BE2C (cell line): ENCODE measurements at regions not wholly inside any gene's neighbourhood (a gene's known extent, or its start where the extent isn't known, plus 50 kb on each side); places are given as distances from the start of the nearest gene placed in this dataset.

ENCODE experiments used
- DNase-seq: peaks from one replicate; pipeline ENCODE4 v3.0.0-alpha.2; 2020
- H3K27me3 ChIP-seq: fragments of 250-450 bp; sonication (Bioruptor Pico); 2 replicates; pipeline ENCODE4 v1.5.1; 2020; ENCODE audit warnings: mild to moderate bottlenecking
- H3K36me3 ChIP-seq: fragments of 250-450 bp; sonication (Bioruptor Pico); 2 replicates; pipeline ENCODE4 v1.5.1; 2020; ENCODE audit warnings: mild to moderate bottlenecking
- H3K4me1 ChIP-seq: fragments of 250-450 bp; sonication (Bioruptor Pico); 2 replicates; pipeline ENCODE4 v1.5.1; 2020
- H3K4me3 ChIP-seq: 2 replicates; pipeline ENCODE4 v1.5.1; 2011; ENCODE audit warnings: low read depth, low read length
- H3K9me3 ChIP-seq: fragments of 250-450 bp; sonication (Bioruptor Pico); 2 replicates; pipeline ENCODE4 v1.5.1; 2020
- TF ChIP-seq, protein P1 (sequence below): IDR thresholded peaks from 2 replicates; pipeline ENCODE4 v1.5.1; 2012; ENCODE audit warnings: mild to moderate bottlenecking, low read depth, low read length

DNA sequence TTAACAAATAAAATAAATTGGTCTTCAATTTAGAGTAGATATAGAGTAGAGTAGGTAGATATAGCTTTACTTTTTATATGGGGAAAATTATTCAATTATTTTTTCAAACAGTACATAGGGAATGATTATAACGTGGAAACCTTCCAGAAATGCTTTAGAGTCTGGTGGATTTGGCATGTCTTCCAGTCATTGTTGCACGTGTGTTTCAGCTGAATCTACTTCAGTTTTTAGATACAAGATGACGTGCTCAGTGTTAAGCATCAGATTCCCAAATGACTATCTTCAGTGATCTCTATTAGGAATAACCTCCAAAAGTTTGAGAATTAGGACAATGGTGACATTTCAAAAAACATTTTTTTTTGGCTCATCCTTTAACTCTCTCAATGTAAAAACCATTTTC lies 616.9 kb downstream of the ANKRD50 start:
- Histone ChIP-seq H3K9me3 (no peaks in the 10 kb centered on the region), H3K4me1 (no peaks in the 10 kb centered on the region), H3K4me3 (no peak overlapping the region), H3K27me3 (no peaks in the 10 kb centered on the region), H3K36me3 (no peaks in the 10 kb centered on the region)
- no peak for DNase-seq
- TF ChIP-seq, protein P1, sequence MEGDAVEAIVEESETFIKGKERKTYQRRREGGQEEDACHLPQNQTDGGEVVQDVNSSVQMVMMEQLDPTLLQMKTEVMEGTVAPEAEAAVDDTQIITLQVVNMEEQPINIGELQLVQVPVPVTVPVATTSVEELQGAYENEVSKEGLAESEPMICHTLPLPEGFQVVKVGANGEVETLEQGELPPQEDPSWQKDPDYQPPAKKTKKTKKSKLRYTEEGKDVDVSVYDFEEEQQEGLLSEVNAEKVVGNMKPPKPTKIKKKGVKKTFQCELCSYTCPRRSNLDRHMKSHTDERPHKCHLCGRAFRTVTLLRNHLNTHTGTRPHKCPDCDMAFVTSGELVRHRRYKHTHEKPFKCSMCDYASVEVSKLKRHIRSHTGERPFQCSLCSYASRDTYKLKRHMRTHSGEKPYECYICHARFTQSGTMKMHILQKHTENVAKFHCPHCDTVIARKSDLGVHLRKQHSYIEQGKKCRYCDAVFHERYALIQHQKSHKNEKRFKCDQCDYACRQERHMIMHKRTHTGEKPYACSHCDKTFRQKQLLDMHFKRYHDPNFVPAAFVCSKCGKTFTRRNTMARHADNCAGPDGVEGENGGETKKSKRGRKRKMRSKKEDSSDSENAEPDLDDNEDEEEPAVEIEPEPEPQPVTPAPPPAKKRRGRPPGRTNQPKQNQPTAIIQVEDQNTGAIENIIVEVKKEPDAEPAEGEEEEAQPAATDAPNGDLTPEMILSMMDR, result no peak

DNA sequence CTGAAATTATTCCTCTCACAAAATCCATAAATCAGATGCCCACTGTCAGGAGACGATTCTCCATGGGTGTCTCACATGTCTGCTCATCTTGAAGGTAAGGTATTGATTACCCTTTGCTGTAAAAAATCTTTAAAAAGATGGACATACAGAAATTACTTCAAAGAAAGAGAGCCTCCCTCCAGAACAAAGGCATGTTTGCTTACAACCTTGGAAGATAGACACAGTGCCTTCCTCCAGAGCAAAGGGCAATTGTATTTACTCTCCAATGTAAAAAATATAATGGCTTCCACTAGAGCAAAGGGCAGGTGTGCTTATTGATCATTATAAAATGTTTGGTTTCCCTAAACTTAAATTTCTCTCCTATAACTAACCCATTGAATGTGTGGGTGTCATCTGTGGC lies 616.2 kb downstream of the ANKRD50 start:
- Histone ChIP-seq H3K9me3 (no peaks in the 10 kb centered on the region), H3K4me3 (no peak overlapping the region), H3K4me1 (no peaks in the 10 kb centered on the region), H3K27me3 (no peaks in the 10 kb centered on the region), H3K36me3 (no peaks in the 10 kb centered on the region)
- TF ChIP-seq, protein P1, result no peak
- no peak for DNase-seq

DNA sequence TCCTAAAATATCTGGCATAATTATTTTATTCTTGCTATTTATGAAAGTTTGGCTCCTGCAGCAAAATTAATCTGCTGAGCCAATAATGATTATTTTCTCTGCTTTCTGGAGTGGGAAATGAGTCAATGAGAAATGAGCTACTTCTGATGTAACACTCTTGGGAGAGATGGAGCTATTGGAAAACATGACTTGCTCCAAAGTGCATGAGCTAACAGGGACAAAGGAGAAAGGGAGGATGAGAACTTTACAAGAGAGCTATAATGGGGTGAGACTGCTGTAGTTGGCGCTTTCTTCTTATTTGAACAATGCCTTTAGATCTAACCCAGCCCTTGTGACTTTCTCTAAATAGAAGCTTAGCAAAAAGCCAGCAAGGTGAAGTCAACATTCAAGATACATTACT lies 615.1 kb downstream of the ANKRD50 start:
- no peaks in the 10 kb centered on the region for H3K36me3 ChIP-seq
- H3K4me3 ChIP-seq, result no peak overlapping the region
- H3K27me3 ChIP-seq, result no peaks in the 10 kb centered on the region
- H3K9me3 ChIP-seq, result no peaks in the 10 kb centered on the region
- no peaks in the 10 kb centered on the region for H3K4me1 ChIP-seq
- TF ChIP-seq, protein P1, result no peak
- DNase-seq, result no peak

DNA sequence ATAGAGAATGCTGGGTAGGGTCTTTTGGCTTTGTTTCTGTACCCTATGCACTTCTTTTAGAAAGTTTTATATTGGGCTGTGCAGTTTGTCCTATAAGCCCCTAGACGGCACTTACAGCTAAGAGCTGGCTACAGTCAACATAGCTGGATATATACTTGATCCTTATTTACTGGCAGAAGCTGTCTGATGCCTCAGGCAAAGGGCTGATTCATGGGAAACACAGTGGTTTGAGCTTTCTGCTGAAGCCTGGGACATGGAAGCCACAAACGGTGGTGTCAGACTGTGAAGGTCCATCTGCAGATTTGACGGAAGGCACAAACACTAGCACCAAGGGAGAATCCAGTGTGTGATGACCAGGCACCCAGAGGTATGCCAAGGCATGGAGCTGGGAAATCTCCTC lies 608.4 kb downstream of the ANKRD50 start:
- DNase-seq, result no peak
- H3K4me3 ChIP-seq, result no peak overlapping the region
- no peaks in the 10 kb centered on the region for H3K36me3 ChIP-seq
- TF ChIP-seq, protein P1, result no peak
- no peaks in the 10 kb centered on the region for H3K9me3 ChIP-seq
- H3K4me1 ChIP-seq, result no peaks in the 10 kb centered on the region
- H3K27me3 ChIP-seq, result no peaks in the 10 kb centered on the region

DNA sequence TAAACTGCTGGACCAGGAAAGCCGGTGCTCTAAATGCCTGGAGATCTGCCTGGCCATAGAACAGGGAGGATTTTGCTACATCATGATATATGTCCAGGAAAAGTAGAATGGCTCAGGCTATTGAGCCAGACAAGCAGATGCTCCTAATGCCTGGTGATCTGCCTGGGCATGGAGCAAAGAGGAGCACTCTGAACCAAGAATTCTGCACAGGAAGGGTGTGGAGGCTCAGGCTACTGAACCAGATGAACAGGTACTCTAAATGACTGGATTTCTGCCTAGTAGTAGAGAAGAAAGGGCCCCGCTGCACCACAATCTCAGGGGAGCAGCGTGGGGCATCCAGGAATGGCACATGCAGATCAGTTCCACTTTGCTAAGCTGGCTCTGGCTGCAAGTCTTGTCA lies 607.9 kb downstream of the ANKRD50 start:
- H3K27me3 ChIP-seq, result no peaks in the 10 kb centered on the region
- TF ChIP-seq, protein P1, result no peak
- no peaks in the 10 kb centered on the region for H3K4me1 ChIP-seq
- no peaks in the 10 kb centered on the region for H3K36me3 ChIP-seq
- no peak overlapping the region for H3K4me3 ChIP-seq
- no peaks in the 10 kb centered on the region for H3K9me3 ChIP-seq
- no peak for DNase-seq

DNA sequence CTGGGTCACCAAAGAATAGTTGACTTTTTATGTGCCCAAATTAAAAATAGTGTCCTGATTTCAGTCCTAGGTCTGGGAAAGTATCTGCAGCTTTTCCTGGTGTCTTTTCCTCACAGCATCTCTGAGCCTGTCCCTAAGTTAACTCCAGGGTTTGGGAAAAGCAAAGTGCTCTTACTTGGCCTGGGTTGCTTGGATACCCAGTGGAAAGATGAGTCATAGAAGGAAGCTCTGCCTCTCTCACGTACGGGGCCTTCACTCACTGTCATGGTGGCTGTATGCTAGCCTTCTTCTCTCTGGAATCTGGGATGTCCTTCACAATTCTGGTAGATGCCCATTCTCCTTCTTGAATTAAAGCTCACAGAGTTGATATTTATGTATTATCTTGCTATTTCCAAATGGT lies 607.3 kb downstream of the ANKRD50 start:
- Histone ChIP-seq H3K9me3 (no peaks in the 10 kb centered on the region), H3K36me3 (no peaks in the 10 kb centered on the region), H3K4me3 (no peak overlapping the region), H3K4me1 (no peaks in the 10 kb centered on the region), H3K27me3 (no peaks in the 10 kb centered on the region)
- DNase-seq, result no peak
- TF ChIP-seq, protein P1, result no peak
